ENCODE measurements at regions not wholly inside any gene's neighbourhood (a gene's known extent, or its start where the extent isn't known, plus 50 kb on each side); places are given as distances from the start of the nearest gene placed in this dataset.
A peak's percentile ranks its signal among the peaks of the same experiment; 100 is the strongest.
"Not testable (repeated sequence)": the region's sequence is repeated elsewhere in the genome, so short reads cannot be mapped to it uniquely, and the experiment has no call there.

DNA sequence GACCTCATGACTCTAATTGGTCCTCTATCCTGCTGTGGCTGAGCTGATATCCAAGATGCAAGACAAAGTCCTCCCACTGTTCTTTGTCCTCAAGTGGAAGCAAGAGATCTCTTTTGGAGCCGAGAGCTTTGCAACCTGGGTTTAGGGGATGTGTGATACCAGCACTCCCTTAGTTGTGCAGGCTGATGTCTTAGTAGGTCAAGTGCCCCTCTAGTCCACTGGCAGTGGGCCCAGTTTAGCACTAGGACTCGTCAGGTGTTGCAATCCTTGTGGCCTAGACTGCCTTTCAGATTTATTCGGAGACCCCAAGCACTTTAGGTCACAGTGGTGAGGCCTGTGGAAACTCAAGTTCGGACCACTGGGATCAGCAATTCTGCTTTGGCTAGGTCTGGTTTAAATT is 64.0 kb downstream of the GPRASP3 start:
- DNase-seq, result no peak

DNA sequence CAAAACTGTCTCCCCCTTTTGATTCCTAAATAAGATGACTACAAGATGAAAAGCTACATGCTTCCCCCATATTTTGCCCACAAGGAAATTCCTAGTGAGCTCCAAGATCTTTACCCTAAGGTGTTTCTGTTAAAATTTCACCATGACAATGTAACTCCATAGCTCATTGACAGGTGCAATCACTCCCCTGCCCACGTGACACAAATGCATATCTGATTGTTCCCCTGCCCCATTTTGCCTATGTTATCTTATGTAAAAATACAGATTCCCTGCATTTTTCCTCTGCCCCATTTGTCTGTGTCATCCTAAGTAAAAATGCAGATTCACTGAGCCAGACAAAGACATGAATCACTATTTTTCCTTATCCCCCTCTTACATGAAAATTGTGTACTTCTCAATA is 66.7 kb downstream of the GPRASP3 start:
- DNase-seq, result no peak

GRCh38 chrX:102808336-102808735 is 87.8 kb downstream of the GPRASP3 start:
- no peak for DNase-seq

DNA sequence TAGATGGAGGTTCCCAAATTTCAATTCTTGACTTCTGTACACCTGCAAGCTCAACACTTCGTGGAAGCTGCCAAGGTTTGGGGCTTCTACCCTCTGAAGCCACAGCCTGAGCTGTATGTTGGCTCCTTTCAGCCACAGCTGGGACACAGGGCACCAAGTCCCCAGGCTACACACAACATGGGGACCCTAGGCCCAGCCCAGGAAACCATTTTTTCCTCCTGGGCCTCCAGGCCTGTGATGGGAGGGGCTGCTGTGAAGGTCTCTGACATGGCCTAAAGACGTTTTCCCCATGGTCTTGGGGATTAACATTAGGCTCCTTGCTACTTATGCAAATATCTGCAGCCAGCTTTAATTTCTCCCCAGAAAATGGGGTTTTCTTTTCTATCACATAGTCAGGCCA is 97.7 kb downstream of the GPRASP3 start:
- not testable (repeated sequence) for DNase-seq

DNA sequence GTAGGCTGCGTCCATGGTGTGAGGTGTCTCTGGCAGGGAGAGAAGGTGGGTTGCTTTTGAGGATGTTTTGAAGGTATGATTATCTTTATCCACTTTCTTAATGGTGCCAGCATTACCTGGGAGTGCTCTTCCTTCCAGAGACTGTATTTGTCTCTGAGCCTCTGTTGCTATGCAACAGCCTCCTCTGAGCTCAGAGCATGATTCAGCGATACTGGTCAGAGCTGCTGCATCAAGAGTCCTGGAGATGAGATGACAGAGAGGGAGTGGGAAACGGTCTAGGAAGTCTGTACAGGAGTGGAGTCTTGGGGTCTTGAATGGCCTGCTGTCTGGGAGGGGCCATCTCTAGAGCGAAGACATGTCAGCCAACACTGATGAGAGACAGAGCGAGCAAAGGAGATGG is 104.4 kb upstream of the RAB40AL start:
- no peak for DNase-seq

- no peak for DNase-seq
Observed at GRCh38 chrX:102833136-102833535, 103.9 kb upstream of the RAB40AL start.

DNA sequence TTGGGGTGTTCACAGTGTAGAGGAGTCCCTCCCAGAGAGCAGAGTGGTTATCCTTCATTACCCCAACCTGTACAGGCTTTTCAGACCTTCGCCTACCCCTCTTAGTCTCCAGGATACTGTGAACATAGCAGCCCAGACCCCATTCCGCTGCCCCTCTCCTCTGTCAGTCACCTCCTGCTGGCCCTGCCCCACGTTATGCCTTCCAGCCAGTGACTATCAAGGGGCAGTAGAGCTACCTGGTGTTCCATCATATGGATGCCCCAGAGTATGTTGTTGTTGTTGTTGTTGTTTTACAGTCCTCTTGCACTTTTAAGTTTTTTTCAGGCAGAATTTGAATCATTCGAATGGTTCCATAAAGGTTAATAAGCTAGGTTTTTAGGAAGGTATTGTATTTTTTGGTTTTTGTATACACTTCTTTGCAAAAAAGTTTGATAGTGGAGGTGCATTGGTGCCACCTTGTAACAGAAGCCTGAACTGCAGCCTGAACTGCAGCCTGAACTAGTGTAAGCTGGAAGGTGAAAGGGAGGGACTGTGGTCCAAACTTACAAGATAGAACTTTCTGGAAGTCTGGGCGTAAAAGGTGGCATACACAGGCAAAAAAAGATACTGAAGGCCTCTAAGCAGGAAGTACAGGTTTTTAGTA is 101.4 kb upstream of the RAB40AL start:
- peak in 1 of 6 experiments; percentile 15 for DNase-seq

DNA sequence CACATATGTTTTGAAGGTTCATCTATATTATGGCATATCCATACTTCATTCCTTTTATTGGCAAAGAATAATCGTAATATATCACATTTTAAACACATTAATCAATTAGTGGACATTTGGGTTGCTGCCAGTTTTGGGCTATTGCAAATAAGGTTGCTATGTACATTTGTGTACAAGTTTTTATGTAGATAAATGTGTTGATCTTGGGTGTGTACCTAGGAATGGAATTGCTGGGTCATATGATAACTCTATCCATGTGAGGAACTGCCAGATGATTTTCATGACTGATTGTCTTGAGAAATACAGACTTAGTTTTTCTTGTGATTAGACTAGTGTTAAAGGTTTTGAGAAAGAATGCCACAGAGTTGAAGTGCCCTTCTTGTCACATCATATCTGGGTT is 99.2 kb upstream of the RAB40AL start:
- DNase-seq, result no peak

GRCh38 chrX:102840871-102841705 is 96.0 kb upstream of the RAB40AL start:
- DNase-seq, result no peak

DNA sequence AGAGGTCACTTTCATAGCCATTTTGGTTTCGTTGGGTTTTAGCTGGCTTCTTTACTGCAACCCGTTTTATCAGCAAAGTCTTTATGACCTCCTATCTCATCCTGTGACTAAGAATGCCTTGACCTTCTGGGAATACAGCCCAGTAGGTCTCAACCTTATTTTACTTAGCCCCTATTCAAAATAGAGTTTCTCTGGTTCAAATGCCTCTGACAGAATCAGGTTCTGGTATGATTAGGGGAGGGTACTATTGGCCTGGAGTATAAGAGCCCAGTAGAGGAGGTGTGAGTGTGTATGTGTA is 95.4 kb upstream of the RAB40AL start:
- DNase-seq, result no peak

- no peak for DNase-seq
Observed at GRCh38 chrX:102845020-102845419, 92.1 kb upstream of the RAB40AL start.

DNA sequence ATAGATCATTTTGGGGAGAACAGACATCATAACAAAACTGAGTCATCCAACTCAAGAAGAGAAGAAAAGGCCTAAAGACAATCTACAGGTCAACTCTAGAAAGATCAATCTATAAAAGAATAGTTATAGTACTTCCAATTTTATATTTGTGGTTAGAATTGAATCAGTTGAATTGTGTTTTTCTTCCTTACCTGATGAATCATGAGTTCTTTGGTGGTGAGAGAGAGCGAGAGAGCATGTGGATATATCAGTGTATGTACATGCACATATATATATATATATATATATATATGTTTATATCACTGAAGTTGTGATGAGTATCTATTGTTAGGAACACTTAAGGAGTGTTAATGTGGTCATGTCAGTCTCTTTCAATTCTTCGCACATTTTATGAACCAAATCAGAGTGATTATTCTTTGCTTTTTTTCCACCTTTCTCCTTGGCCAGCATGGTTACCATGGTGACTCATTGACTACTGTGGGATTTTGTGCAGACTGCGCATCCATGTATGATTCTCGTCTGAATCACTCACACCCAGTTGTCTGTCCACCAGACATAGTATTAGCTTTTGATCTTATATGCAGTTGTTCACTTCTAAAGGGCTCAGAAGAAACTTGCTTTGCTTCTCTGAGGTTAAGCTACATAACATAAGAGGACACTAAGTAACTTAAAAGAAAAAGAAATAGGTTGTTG is 90.4 kb upstream of the RAB40AL start:
- DNase-seq, result no peak

DNA sequence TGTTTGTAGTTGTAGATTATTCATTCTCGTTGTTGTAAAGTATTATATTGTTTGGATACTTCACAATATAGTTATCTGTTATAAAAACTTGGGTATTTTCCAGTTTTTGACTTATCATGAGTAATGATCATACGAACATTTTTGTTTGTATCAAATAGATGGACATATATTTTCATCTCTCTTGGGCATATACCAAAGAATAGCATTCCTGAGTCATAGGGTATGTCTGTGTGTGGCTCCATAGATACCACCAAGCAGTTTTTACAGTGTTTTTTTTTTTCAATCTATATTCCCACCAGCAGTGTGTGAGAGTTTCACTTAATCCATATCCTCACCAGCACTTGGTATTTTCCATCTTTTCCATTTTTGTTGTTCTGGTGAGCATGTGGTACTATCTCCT is 89.7 kb upstream of the RAB40AL start:
- no peak for DNase-seq

DNA sequence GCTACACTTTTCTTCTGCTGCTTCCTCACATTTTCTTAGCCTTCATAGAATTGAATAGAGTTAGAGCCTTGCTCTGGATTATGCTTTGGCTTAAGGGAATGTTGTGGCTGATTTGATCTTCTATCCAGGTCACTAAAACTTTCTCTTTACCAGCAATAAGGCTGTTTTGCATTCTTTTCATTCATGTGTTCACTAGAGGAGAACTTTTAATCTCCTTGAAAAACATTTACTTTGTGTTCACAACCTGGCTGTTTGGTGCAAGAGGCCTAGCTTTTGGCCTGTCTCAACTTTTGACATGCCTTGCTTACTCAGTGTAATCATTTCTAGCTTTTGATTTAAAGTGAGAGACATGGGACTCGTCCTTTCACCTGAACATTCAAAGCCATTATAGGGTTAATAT is 87.7 kb upstream of the RAB40AL start:
- no peak for DNase-seq

- not testable (repeated sequence) for DNase-seq
Observed at GRCh38 chrX:102858826-102859549, 78.1 kb upstream of the RAB40AL start.

- DNase-seq, result no peak
Observed at GRCh38 chrX:102859550-102859871, 77.6 kb upstream of the RAB40AL start.

GRCh38 chrX:102860235-102860634 is 76.8 kb upstream of the RAB40AL start:
- no peak for DNase-seq

- DNase-seq, result peak; percentile 49 to 86 (median 70)
Observed at GRCh38 chrX:102863735-102864134, 73.3 kb upstream of the RAB40AL start.

- no peak for DNase-seq
Observed at GRCh38 chrX:102866981-102867656, 70.0 kb upstream of the RAB40AL start.

DNA sequence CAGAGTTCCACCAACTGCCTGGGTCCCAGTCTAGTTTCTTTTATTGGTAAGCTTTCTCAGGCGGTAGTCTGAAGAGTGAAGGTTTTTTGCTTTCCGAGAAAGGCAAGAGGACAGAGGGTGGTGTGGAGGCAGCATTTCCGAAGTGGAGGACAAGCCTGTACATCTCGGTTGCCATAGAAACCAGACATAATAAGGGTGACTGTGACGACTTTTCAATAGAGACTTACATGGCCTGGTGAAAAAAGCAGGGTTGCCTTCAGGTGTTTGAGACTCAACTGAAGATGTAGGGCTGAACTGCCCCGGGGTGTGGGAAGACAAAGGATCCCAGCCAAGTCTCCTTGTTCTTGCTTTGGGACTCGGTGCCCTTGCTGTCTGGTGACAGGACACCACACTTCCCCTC is 53.6 kb upstream of the RAB40AL start:
- no peak for DNase-seq

All from stimulated activated naive CD4-positive, alpha-beta T cell (primary cell).